Muscle of leg (tissue), 3 donors: ENCODE measurements at regions not wholly inside any gene's neighbourhood (a gene's known extent, or its start where the extent isn't known, plus 50 kb on each side); places are given as distances from the start of the nearest gene placed in this dataset.

Experiments used
- DNase-seq: peaks from one replicate; pipeline ENCODE4 v3.0.0; 2013
- H3K27ac ChIP-seq: one replicate; pipeline ENCODE4 v1.5.1; 2013; ENCODE audit warnings: mild to moderate bottlenecking, low read length, control low read depth
- H3K27me3 ChIP-seq: one replicate; pipeline ENCODE4 v1.6.1; 2013; ENCODE audit warnings: low read length; ENCODE audit not compliant: control insufficient read depth, insufficient read depth
- H3K36me3 ChIP-seq: one replicate; pipeline ENCODE4 v1.6.1; 2013; ENCODE audit warnings: low read length; ENCODE audit not compliant: control insufficient read depth, insufficient read depth
- H3K4me1 ChIP-seq: one replicate; pipeline ENCODE4 v1.6.1; 2013; ENCODE audit warnings: low read length; ENCODE audit not compliant: control insufficient read depth, insufficient read depth
- H3K4me3 ChIP-seq: one replicate; pipeline ENCODE4 v1.5.1; 2013; ENCODE audit warnings: low read length, control low read depth
- H3K9me3 ChIP-seq: replicated peaks from 2 replicates; pipeline ENCODE4 v1.6.1; 2013; ENCODE audit warnings: low read depth, low read length; ENCODE audit not compliant: control insufficient read depth
- WGBS: methylation state at CpG from one replicate; pipeline ENCODE4 v1.1.5; 2013; ENCODE audit warnings: missing lambda C conversion rate; ENCODE audit not compliant: insufficient coverage; 5-methylcytosine and 5-hydroxymethylcytosine counted together

GRCh38 chr15:98418122-98418521, 230.2 kb upstream of the IGF1R start:
- WGBS, result 35% methylated on average over 9 of the region's 11 CpGs

GRCh38 chr15:98419173-98419780, 229.1 kb upstream of the IGF1R start:
- no peak for DNase-seq
- peaks cover 53% of the 10 kb centered on the region for H3K27me3 ChIP-seq
- WGBS, result no CpG with 5 or more reads among the region's 5 CpGs
- no peaks in the 10 kb centered on the region for H3K9me3 ChIP-seq
- H3K27ac ChIP-seq, result no peak overlapping the region
- H3K4me3 ChIP-seq, result no peak overlapping the region
- H3K4me1 ChIP-seq, result peaks cover 19% of the 10 kb centered on the region
- H3K36me3 ChIP-seq, result no peaks in the 10 kb centered on the region

More at GRCh38 chr15:98418122-98418521, 230.2 kb upstream of the IGF1R start:
- Histone ChIP-seq H3K9me3 (no peaks in the 10 kb centered on the region), H3K27ac (no peak overlapping the region), H3K36me3 (no peaks in the 10 kb centered on the region), H3K4me3 (no peak overlapping the region), H3K4me1 (peaks cover 19% of the 10 kb centered on the region), H3K27me3 (peaks cover 48% of the 10 kb centered on the region)
- peak; percentile 48 for DNase-seq

- 16% methylated on average over 2 of the region's 8 CpGs for WGBS
- Histone ChIP-seq H3K9me3 (no peaks in the 10 kb centered on the region), H3K36me3 (no peaks in the 10 kb centered on the region), H3K4me1 (peaks cover 19% of the 10 kb centered on the region), H3K27ac (no peak overlapping the region), H3K27me3 (peaks cover 62% of the 10 kb centered on the region), H3K4me3 (no peak overlapping the region)
- DNase-seq, result no peak
These were observed 227.5 kb upstream of the IGF1R start for GRCh38 chr15:98420837-98421236.

- peak overlapping the region; percentile 10 for H3K4me3 ChIP-seq
- no peak overlapping the region for H3K27ac ChIP-seq
- H3K27me3 ChIP-seq, result peaks cover 69% of the 10 kb centered on the region
- 2% methylated on average over 56 of the region's 62 CpGs for WGBS
- H3K4me1 ChIP-seq, result peaks cover 17% of the 10 kb centered on the region
- H3K9me3 ChIP-seq, result no peaks in the 10 kb centered on the region
- H3K36me3 ChIP-seq, result no peaks in the 10 kb centered on the region
- peak; percentile 69 for DNase-seq
These were observed 226.8 kb upstream of the IGF1R start for GRCh38 chr15:98421419-98422129.

- peaks cover 73% of the 10 kb centered on the region for H3K27me3 ChIP-seq
- H3K4me3 ChIP-seq, result no peak overlapping the region
These were observed 226.2 kb upstream of the IGF1R start for GRCh38 chr15:98422130-98422478.

GRCh38 chr15:98425173-98425572, 223.2 kb upstream of the IGF1R start:
- 69% methylated on average over 7 of the region's 11 CpGs for WGBS
- Histone ChIP-seq H3K27ac (no peak overlapping the region), H3K36me3 (no peaks in the 10 kb centered on the region), H3K9me3 (peaks cover 5% of the 10 kb centered on the region), H3K4me1 (peaks cover 23% of the 10 kb centered on the region), H3K4me3 (no peak overlapping the region), H3K27me3 (peaks cover 65% of the 10 kb centered on the region)
- DNase-seq, result no peak

More at GRCh38 chr15:98422130-98422478, 226.2 kb upstream of the IGF1R start:
- Histone ChIP-seq H3K27ac (no peak overlapping the region), H3K36me3 (no peaks in the 10 kb centered on the region), H3K9me3 (no peaks in the 10 kb centered on the region), H3K4me1 (peaks cover 16% of the 10 kb centered on the region)
- WGBS, result 9% methylated on average over 8 of the region's 13 CpGs
- no peak for DNase-seq

- H3K27ac ChIP-seq, result no peak overlapping the region
- peak; percentile 35 for DNase-seq
- peaks cover 7% of the 10 kb centered on the region for H3K4me1 ChIP-seq
- no peaks in the 10 kb centered on the region for H3K36me3 ChIP-seq
- peaks cover 46% of the 10 kb centered on the region for H3K27me3 ChIP-seq
- H3K9me3 ChIP-seq, result peaks cover 5% of the 10 kb centered on the region
- WGBS, result 36% methylated on average over 5 of the region's 8 CpGs
- H3K4me3 ChIP-seq, result no peak overlapping the region
These were observed 221.0 kb upstream of the IGF1R start for GRCh38 chr15:98427321-98427720.

- DNase-seq, result peak; percentile 71
- no peak overlapping the region for H3K27ac ChIP-seq
- 2% methylated on average over 49 of the region's 49 CpGs for WGBS
- peaks cover 35% of the 10 kb centered on the region for H3K27me3 ChIP-seq
- H3K36me3 ChIP-seq, result no peaks in the 10 kb centered on the region
- peak overlapping the region; percentile 29 for H3K4me3 ChIP-seq
- peaks cover 9% of the 10 kb centered on the region for H3K4me1 ChIP-seq
- H3K9me3 ChIP-seq, result peaks cover 5% of the 10 kb centered on the region
These were observed 219.9 kb upstream of the IGF1R start for GRCh38 chr15:98428253-98428989.

GRCh38 chr15:98431171-98431570, 217.2 kb upstream of the IGF1R start:
- Histone ChIP-seq H3K4me3 (no peak overlapping the region), H3K27ac (no peak overlapping the region), H3K36me3 (no peaks in the 10 kb centered on the region), H3K9me3 (peaks cover 5% of the 10 kb centered on the region), H3K27me3 (peaks cover 21% of the 10 kb centered on the region), H3K4me1 (peaks cover 9% of the 10 kb centered on the region)
- 90% methylated on average over 9 of the region's 9 CpGs for WGBS
- DNase-seq, result no peak

- H3K4me3 ChIP-seq, result no peak overlapping the region
- peaks cover 3% of the 10 kb centered on the region for H3K27me3 ChIP-seq
- peaks cover 5% of the 10 kb centered on the region for H3K4me1 ChIP-seq
- peak; percentile 88 for DNase-seq
- peaks cover 5% of the 10 kb centered on the region for H3K9me3 ChIP-seq
- WGBS, result no CpG with 5 or more reads among the region's 6 CpGs
- peak overlapping the region; percentile 45 for H3K27ac ChIP-seq
- H3K36me3 ChIP-seq, result no peaks in the 10 kb centered on the region
These were observed 215.0 kb upstream of the IGF1R start for GRCh38 chr15:98433346-98433745.
